Neural cell (in vitro differentiated cells): ENCODE measurements at regions not wholly inside any gene's neighbourhood (a gene's known extent, or its start where the extent isn't known, plus 50 kb on each side); places are given as distances from the start of the nearest gene placed in this dataset.

Experiments used
- H2AFZ ChIP-seq: fragments of 200-600, 300-800 bp; sonication (generic), shearing (Covaris generic); 2 replicates; pipeline ENCODE4 v1.6.0; 2014; ENCODE audit warnings: low read depth, mild to moderate bottlenecking, antibody characterized with exemption, low read length, moderate library complexity
- H3F3A ChIP-seq: fragments of 200-600 bp; shearing (Covaris generic); 2 replicates; pipeline ENCODE4 v1.6.1; 2016; ENCODE audit warnings: mild to moderate bottlenecking, moderate library complexity, mixed read lengths, antibody characterized with exemption, low read length; ENCODE audit not compliant: insufficient read depth, poor library complexity, severe bottlenecking
- H3K27ac ChIP-seq: fragments of 200-600, 300-800 bp; sonication (generic), shearing (Covaris generic); 2 replicates; pipeline ENCODE4 v1.5.1; 2014; ENCODE audit warnings: mild to moderate bottlenecking, low read length, moderate library complexity
- H3K27me3 ChIP-seq: fragments of 300-800, 200-600 bp; sonication (generic), shearing (Covaris generic); 2 replicates; pipeline ENCODE4 v1.6.0; 2014; ENCODE audit warnings: mild to moderate bottlenecking, low read depth, low read length, moderate library complexity; ENCODE audit not compliant: insufficient read depth
- H3K36me3 ChIP-seq: fragments of 300-800, 200-600 bp; sonication (generic), shearing (Covaris generic); 2 replicates; pipeline ENCODE4 v1.5.1; 2014; ENCODE audit warnings: mild to moderate bottlenecking, antibody characterized with exemption, low read length, moderate library complexity; ENCODE audit not compliant: insufficient read depth
- H3K4me2 ChIP-seq: fragments of 300-800, 200-600 bp; sonication (generic), shearing (Covaris generic); 2 replicates; pipeline ENCODE4 v1.6.0; 2014; ENCODE audit warnings: mild to moderate bottlenecking, low read length
- H3K4me3 ChIP-seq: fragments of 300-800, 200-600 bp; sonication (generic), shearing (Covaris generic); 2 replicates; pipeline ENCODE4 v1.5.1; 2014; ENCODE audit warnings: mild to moderate bottlenecking, low read length, moderate library complexity
- H3K79me2 ChIP-seq: fragments of 200-600 bp; shearing (Covaris generic); replicated peaks from 2 replicates; pipeline ENCODE4 v1.6.0; 2014; ENCODE audit warnings: mild to moderate bottlenecking, low read length, moderate library complexity; ENCODE audit not compliant: insufficient read depth
- H3K9ac ChIP-seq: fragments of 300-800, 200-600 bp; sonication (generic), shearing (Covaris generic); 2 replicates; pipeline ENCODE4 v1.6.1; 2016; ENCODE audit warnings: mild to moderate bottlenecking, low read length, mixed read lengths
- H3K9me2 ChIP-seq: fragments of 200-600 bp; shearing (Covaris generic); 2 replicates; pipeline ENCODE4 v1.6.1; 2016; ENCODE audit warnings: mild to moderate bottlenecking, low read length, mixed read lengths; ENCODE audit not compliant: insufficient read depth
- H3K9me3 ChIP-seq: fragments of 200-600, 300-800 bp; sonication (generic), shearing (Covaris generic); 2 replicates; pipeline ENCODE4 v1.6.1; 2016; ENCODE audit warnings: mild to moderate bottlenecking, mixed run types, low read length, moderate library complexity, mixed read lengths
- H4K20me1 ChIP-seq: fragments of 200-600 bp; shearing (Covaris generic); 2 replicates; pipeline ENCODE4 v1.6.1; 2016; ENCODE audit warnings: mild to moderate bottlenecking, mixed run types; ENCODE audit not compliant: insufficient read depth
- EP300 ChIP-seq: fragments of 450-650 bp; conservative IDR thresholded peaks from 2 replicates; pipeline ENCODE4 v1.6.1; 2014; ENCODE audit warnings: antibody characterized with exemption, mild to moderate bottlenecking, moderate library complexity; ENCODE audit not compliant: poor library complexity, severe bottlenecking
- EZH2 ChIP-seq: fragments of 200-600, 300-800 bp; shearing (Covaris generic), sonication (generic); IDR thresholded peaks from 2 replicates; pipeline ENCODE4 v1.6.1; 2014; ENCODE audit warnings: antibody characterized with exemption, low read length, borderline replicate concordance, mild to moderate bottlenecking; ENCODE audit not compliant: insufficient read depth, poor library complexity, severe bottlenecking
- MXI1 ChIP-seq: fragments of 450-650 bp; conservative IDR thresholded peaks from 2 replicates; pipeline ENCODE4 v1.6.1; 2014; ENCODE audit warnings: antibody characterized with exemption, mild to moderate bottlenecking; ENCODE audit not compliant: poor library complexity, severe bottlenecking
- POLR2AphosphoS5 ChIP-seq: IDR thresholded peaks from 2 replicates; pipeline ENCODE4 v1.6.1; 2012
- RAD21 ChIP-seq: fragments of 450-650 bp; conservative IDR thresholded peaks from 2 replicates; pipeline ENCODE4 v1.6.1; 2014; ENCODE audit warnings: antibody characterized with exemption, mild to moderate bottlenecking, moderate library complexity
- SMC3 ChIP-seq: fragments of 450-650 bp; conservative IDR thresholded peaks from 2 replicates; pipeline ENCODE4 v1.6.1; 2014; ENCODE audit warnings: antibody characterized with exemption, mild to moderate bottlenecking, moderate library complexity; ENCODE audit not compliant: poor library complexity
- TAF1 ChIP-seq: IDR thresholded peaks from 2 replicates; pipeline ENCODE4 v1.6.1; 2012; ENCODE audit warnings: low read depth
- TF ChIP-seq, protein P1 (sequence below): fragments of 450-650 bp; IDR thresholded peaks from 2 replicates; pipeline ENCODE4 v1.5.1; 2014; ENCODE audit warnings: antibody characterized with exemption, mild to moderate bottlenecking, moderate library complexity; ENCODE audit not compliant: poor library complexity, severe bottlenecking
- TF ChIP-seq, protein P2 (sequence below): IDR thresholded peaks from 2 replicates; pipeline ENCODE4 v1.6.1; 2012; ENCODE audit warnings: borderline replicate concordance

DNA sequence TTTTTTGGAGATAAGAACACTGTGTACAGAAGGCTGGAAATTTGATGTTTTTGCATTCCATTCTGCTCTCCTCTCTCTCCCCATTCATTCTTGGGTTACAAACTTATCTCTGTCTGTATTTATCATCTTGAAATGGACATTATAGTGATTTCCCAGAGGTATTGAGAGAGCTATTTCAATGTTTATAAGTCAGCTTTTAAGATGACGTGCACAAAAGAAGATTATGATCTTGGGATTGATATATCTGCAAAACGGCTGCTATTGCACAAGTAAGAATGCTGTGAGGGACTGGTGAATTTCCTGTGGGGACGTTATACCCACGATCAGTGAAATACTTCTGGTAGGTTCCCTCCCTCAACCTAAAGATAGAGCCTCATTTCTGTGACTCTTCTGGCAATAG lies 61.0 kb upstream of the DTNA start:
- no peaks in the 10 kb centered on the region for H3K9me3 ChIP-seq
- no peak overlapping the region for H2AFZ ChIP-seq
- no peaks in the 10 kb centered on the region for H3K27me3 ChIP-seq
- H3K4me2 ChIP-seq = no peak overlapping the region
- no peak overlapping the region for H3K27ac ChIP-seq
- H3K9ac ChIP-seq = no peak overlapping the region
- H3K9me2 ChIP-seq = no peaks in the 10 kb centered on the region
- H3F3A ChIP-seq = no peaks in the 10 kb centered on the region
- TF ChIP-seq EZH2 = no peak
- no peak for TF ChIP-seq MXI1
- no peak for TF ChIP-seq SMC3
- no peak for TF ChIP-seq RAD21
- no peak for TF ChIP-seq POLR2AphosphoS5
- no peak overlapping the region for H3K4me3 ChIP-seq
- H3K36me3 ChIP-seq = no peaks in the 10 kb centered on the region
- H4K20me1 ChIP-seq = no peaks in the 10 kb centered on the region
- no peaks in the 10 kb centered on the region for H3K79me2 ChIP-seq

DNA sequence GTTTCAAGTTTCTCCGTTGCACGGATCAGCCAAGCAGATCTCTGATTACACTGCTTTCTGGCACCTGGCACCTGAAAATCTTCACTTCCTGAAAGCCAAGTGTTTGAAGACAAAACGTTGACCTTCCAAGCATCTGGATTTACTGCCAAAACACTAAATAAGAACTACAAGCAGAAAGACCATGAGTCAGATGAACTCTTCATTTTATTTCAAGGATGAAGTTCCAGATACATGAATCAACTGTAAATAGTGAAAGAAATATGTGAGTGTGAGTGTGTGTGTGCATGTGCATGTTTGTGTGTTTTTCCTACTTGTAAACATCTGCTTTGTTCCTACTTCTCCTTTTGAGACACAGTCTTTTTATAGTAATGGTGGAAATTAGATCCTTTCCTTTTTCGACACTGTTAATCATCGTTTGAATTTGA lies 60.0 kb upstream of the DTNA start:
- Histone ChIP-seq H3K36me3 (no peaks in the 10 kb centered on the region), H3K9me3 (no peaks in the 10 kb centered on the region), H3K27me3 (no peaks in the 10 kb centered on the region), H3K4me3 (no peak overlapping the region), H3K9me2 (no peaks in the 10 kb centered on the region), H3K27ac (no peak overlapping the region), H3K79me2 (no peaks in the 10 kb centered on the region), H3K4me2 (no peak overlapping the region), H2AFZ (no peak overlapping the region), H3K9ac (no peak overlapping the region), H3F3A (no peaks in the 10 kb centered on the region), H4K20me1 (no peaks in the 10 kb centered on the region)
- TF ChIP-seq RAD21 = no peak
- TF ChIP-seq TAF1 = no peak
- TF ChIP-seq, protein P1, sequence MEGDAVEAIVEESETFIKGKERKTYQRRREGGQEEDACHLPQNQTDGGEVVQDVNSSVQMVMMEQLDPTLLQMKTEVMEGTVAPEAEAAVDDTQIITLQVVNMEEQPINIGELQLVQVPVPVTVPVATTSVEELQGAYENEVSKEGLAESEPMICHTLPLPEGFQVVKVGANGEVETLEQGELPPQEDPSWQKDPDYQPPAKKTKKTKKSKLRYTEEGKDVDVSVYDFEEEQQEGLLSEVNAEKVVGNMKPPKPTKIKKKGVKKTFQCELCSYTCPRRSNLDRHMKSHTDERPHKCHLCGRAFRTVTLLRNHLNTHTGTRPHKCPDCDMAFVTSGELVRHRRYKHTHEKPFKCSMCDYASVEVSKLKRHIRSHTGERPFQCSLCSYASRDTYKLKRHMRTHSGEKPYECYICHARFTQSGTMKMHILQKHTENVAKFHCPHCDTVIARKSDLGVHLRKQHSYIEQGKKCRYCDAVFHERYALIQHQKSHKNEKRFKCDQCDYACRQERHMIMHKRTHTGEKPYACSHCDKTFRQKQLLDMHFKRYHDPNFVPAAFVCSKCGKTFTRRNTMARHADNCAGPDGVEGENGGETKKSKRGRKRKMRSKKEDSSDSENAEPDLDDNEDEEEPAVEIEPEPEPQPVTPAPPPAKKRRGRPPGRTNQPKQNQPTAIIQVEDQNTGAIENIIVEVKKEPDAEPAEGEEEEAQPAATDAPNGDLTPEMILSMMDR = no peak
- TF ChIP-seq, protein P2, sequence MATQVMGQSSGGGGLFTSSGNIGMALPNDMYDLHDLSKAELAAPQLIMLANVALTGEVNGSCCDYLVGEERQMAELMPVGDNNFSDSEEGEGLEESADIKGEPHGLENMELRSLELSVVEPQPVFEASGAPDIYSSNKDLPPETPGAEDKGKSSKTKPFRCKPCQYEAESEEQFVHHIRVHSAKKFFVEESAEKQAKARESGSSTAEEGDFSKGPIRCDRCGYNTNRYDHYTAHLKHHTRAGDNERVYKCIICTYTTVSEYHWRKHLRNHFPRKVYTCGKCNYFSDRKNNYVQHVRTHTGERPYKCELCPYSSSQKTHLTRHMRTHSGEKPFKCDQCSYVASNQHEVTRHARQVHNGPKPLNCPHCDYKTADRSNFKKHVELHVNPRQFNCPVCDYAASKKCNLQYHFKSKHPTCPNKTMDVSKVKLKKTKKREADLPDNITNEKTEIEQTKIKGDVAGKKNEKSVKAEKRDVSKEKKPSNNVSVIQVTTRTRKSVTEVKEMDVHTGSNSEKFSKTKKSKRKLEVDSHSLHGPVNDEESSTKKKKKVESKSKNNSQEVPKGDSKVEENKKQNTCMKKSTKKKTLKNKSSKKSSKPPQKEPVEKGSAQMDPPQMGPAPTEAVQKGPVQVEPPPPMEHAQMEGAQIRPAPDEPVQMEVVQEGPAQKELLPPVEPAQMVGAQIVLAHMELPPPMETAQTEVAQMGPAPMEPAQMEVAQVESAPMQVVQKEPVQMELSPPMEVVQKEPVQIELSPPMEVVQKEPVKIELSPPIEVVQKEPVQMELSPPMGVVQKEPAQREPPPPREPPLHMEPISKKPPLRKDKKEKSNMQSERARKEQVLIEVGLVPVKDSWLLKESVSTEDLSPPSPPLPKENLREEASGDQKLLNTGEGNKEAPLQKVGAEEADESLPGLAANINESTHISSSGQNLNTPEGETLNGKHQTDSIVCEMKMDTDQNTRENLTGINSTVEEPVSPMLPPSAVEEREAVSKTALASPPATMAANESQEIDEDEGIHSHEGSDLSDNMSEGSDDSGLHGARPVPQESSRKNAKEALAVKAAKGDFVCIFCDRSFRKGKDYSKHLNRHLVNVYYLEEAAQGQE = no peak
- no peak for TF ChIP-seq POLR2AphosphoS5
- TF ChIP-seq EZH2 = no peak
- no peak for TF ChIP-seq SMC3
- TF ChIP-seq MXI1 = no peak
- no peak for TF ChIP-seq EP300
